CD4-positive, alpha-beta T cell treated with Interleukin-6 for 4 hours (primary cell): ENCODE measurements at regions not wholly inside any gene's neighbourhood (a gene's known extent, or its start where the extent isn't known, plus 50 kb on each side); places are given as distances from the start of the nearest gene placed in this dataset.

ENCODE experiments used
- DNase-seq: peaks from one replicate; pipeline ENCODE4 v3.0.0-alpha.2; 2020; ENCODE audit warnings: mixed read lengths

- DNase-seq: no peak
Observed at GRCh38 chr2:204239411-204240165, 303.0 kb downstream of the ICOS start.

GRCh38 chr2:204240961-204241360, 304.3 kb upstream of the PARD3B start:
- DNase-seq: no peak

GRCh38 chr2:204249437-204249836, 295.8 kb upstream of the PARD3B start:
- DNase-seq: no peak

GRCh38 chr2:204250692-204251091, 294.6 kb upstream of the PARD3B start:
- no peak for DNase-seq

- DNase-seq: no peak
Observed at GRCh38 chr2:204251158-204251997, 293.9 kb upstream of the PARD3B start.

GRCh38 chr2:204251998-204252376, 293.3 kb upstream of the PARD3B start:
- no peak for DNase-seq

GRCh38 chr2:204255071-204255470, 290.2 kb upstream of the PARD3B start:
- DNase-seq: no peak

GRCh38 chr2:204255526-204255925, 289.7 kb upstream of the PARD3B start:
- DNase-seq: no peak

- no peak for DNase-seq
Observed at GRCh38 chr2:204257781-204258180, 287.5 kb upstream of the PARD3B start.

GRCh38 chr2:204258890-204259289, 286.4 kb upstream of the PARD3B start:
- no peak for DNase-seq

GRCh38 chr2:204260162-204260877, 285.0 kb upstream of the PARD3B start:
- DNase-seq: peak; percentile 44

- DNase-seq: no peak
Observed at GRCh38 chr2:204260901-204261300, 284.4 kb upstream of the PARD3B start.

GRCh38 chr2:204261846-204262245, 283.4 kb upstream of the PARD3B start:
- no peak for DNase-seq

- no peak for DNase-seq
Observed at GRCh38 chr2:204264085-204264553, 281.2 kb upstream of the PARD3B start.

GRCh38 chr2:204264621-204265140, 280.6 kb upstream of the PARD3B start:
- DNase-seq: no peak

- no peak for DNase-seq
Observed at GRCh38 chr2:204265681-204266181, 279.5 kb upstream of the PARD3B start.

- no peak for DNase-seq
Observed at GRCh38 chr2:204268458-204268857, 276.8 kb upstream of the PARD3B start.

GRCh38 chr2:204268971-204269370, 276.3 kb upstream of the PARD3B start:
- no peak for DNase-seq

GRCh38 chr2:204272089-204272488, 273.2 kb upstream of the PARD3B start:
- no peak for DNase-seq

GRCh38 chr2:204272610-204273287, 272.5 kb upstream of the PARD3B start:
- no peak for DNase-seq

GRCh38 chr2:204274429-204274828, 270.8 kb upstream of the PARD3B start:
- DNase-seq: no peak

GRCh38 chr2:204274991-204275390, 270.3 kb upstream of the PARD3B start:
- no peak for DNase-seq
